ENCODE measurements at regions not wholly inside any gene's neighbourhood (a gene's known extent, or its start where the extent isn't known, plus 50 kb on each side); places are given as distances from the start of the nearest gene placed in this dataset.

GRCh38 chr11:33577204-33577603, 123.4 kb downstream of the C11orf91 start (continued):
- TF ChIP-seq FOXP4 (CRISPR knock-in tag; IDR thresholded peaks at IDR 0.05; ENCODE audit: borderline replicate concordance) (no peak), PTRF (tag; IDR thresholded peaks at IDR 0.05) (no peak), MTA3 (IDR thresholded peaks at IDR 0.05; ENCODE audit: borderline replicate concordance) (no peak), PRDM10 (IDR thresholded peaks at IDR 0.05; ENCODE audit: partially characterized antibody) (no peak), FIP1L1 (IDR thresholded peaks at IDR 0.05; ENCODE audit: low read depth, low read length, poor library complexity, severe bottlenecking) (no peak), PHF8 (IDR thresholded peaks at IDR 0.05; ENCODE audit: borderline replicate concordance, low read length) (no peak)

Data from K562 (cell line).